K562 (cell line): ENCODE measurements at regions not wholly inside any gene's neighbourhood (a gene's known extent, or its start where the extent isn't known, plus 50 kb on each side); places are given as distances from the start of the nearest gene placed in this dataset.

ENCODE experiments used
- ATAC-seq: fragments of 200-7000 bp; cut with Tn5 transposase; 3 replicates; pipeline ENCODE4 v1.9.1; 2020; ENCODE audit warnings: moderate library complexity
- BruUV-seq: library from RNA; stranded (reverse); fragments of 400-500 nt; replicated peaks from 2 replicates; lab custom pipeline; 2021; lab: Mats Ljungman, UMichigan
- CTCF ChIA-PET: fragments of 300-600 bp; formaldehyde crosslinking; extraction: SDS; loops from one replicate; lab custom pipeline; 2021; ENCODE audit warnings: low intra/inter-chr PET ratio; lab: Yijun Ruan, JAX
- POLR2A ChIA-PET: fragments of 300-600, 350-650 bp; sonication (Branson Sonifier 250); formaldehyde crosslinking; extraction: SDS; loops from one replicate; lab custom pipeline; 2021; ENCODE audit warnings: antibody characterized with exemption, inconsistent platforms; lab: Yijun Ruan, JAX
- DNase-seq, 4 experiments: peaks; one replicate each; pipeline versions ENCODE4 v3.0.0 to v3.0.0-alpha.2; 2011 to 2018; ENCODE audit warnings: low spot score in 3 of 4, mixed read lengths in 3 of 4; ENCODE audit errors: extremely low read depth in 1 of 4
- FAIRE-seq: peaks from 2 replicates; lab custom pipeline; 2011; peaks lifted over from hg19 to GRCh38; lab: Jason Lieb, UNC
- H2AFZ ChIP-seq: 2 replicates; pipeline ENCODE4 v1.6.0; 2011; ENCODE audit warnings: low read depth, low read length, control low read depth, inconsistent platforms
- H3K27ac ChIP-seq: fragments of 200-600 bp; 3 replicates; pipeline ENCODE4 v1.8.0; 2011; ENCODE audit warnings: low read depth, mild to moderate bottlenecking, control low read depth, inconsistent platforms, low read length, moderate library complexity, mixed read lengths; ENCODE audit errors: extremely low read depth
- H3K27me3 ChIP-seq, 2 experiments: fragments of 300-600 bp in 1 of 2; 2 replicates in 1 of 2; 3 replicates in 1 of 2; pipeline versions ENCODE4 v1.6.0 to v1.8.0; 2011; ENCODE audit warnings: inconsistent platforms in 2 of 2, low read length in 2 of 2, mild to moderate bottlenecking in 1 of 2, mixed read lengths in 1 of 2, moderate library complexity in 1 of 2; ENCODE audit not compliant: control insufficient read depth in 2 of 2, insufficient read depth in 2 of 2
- H3K36me3 ChIP-seq: fragments of 300-600 bp; 3 replicates; pipeline ENCODE4 v1.8.0; 2011; ENCODE audit warnings: mild to moderate bottlenecking, low read length, inconsistent platforms; ENCODE audit not compliant: control insufficient read depth, insufficient read depth
- H3K4me1 ChIP-seq, 2 experiments: fragments of 200-600 bp in 1 of 2; replicated peaks in 1 of 2; 2 replicates in 1 of 2; 3 replicates in 1 of 2; pipeline versions ENCODE4 v1.5.1 to v1.8.0; 2011; ENCODE audit warnings: inconsistent platforms in 2 of 2, low read length in 2 of 2, mild to moderate bottlenecking in 1 of 2, mixed read lengths in 1 of 2, moderate library complexity in 1 of 2; ENCODE audit not compliant: control insufficient read depth in 2 of 2, insufficient read depth in 2 of 2
- H3K4me2 ChIP-seq: 2 replicates; pipeline ENCODE4 v1.6.1; 2011; ENCODE audit warnings: low read length, control low read depth, inconsistent platforms, mixed read lengths; ENCODE audit not compliant: insufficient read depth
- H3K4me3 ChIP-seq: fragments of 200-600 bp; sonication (generic), shearing (Covaris generic); 2 replicates; pipeline ENCODE4 v1.5.1; 2016; ENCODE audit warnings: control low read depth, inconsistent platforms
- H3K79me2 ChIP-seq: fragments of 200-600 bp; 3 replicates; pipeline ENCODE4 v1.8.0; 2011; ENCODE audit warnings: low read length, inconsistent platforms; ENCODE audit not compliant: control insufficient read depth, insufficient read depth
- H3K9ac ChIP-seq, 2 experiments: 2 replicates each; pipeline versions ENCODE4 v1.6.0 to v1.6.1; 2011; ENCODE audit warnings: low read depth in 2 of 2, low read length in 2 of 2, control low read depth in 1 of 2, inconsistent platforms in 1 of 2, mild to moderate bottlenecking in 1 of 2, mixed read lengths in 1 of 2; ENCODE audit not compliant: insufficient read depth in 1 of 2
- H3K9me1 ChIP-seq: one replicate; pipeline ENCODE4 v1.6.0; 2011; ENCODE audit warnings: inconsistent platforms, mild to moderate bottlenecking, low read length, moderate library complexity; ENCODE audit not compliant: control insufficient read depth, insufficient read depth
- H3K9me3 ChIP-seq: replicated peaks from 2 replicates; pipeline ENCODE4 v1.5.1; 2011; ENCODE audit warnings: low read depth, low read length, inconsistent platforms; ENCODE audit not compliant: control insufficient read depth, insufficient read depth
- H4K20me1 ChIP-seq: replicated peaks from 2 replicates; pipeline ENCODE4 v1.6.1; 2011; ENCODE audit warnings: low read length, inconsistent platforms, mixed read lengths; ENCODE audit not compliant: control insufficient read depth, insufficient read depth
- LEF1 ChIP-seq: fragments of 450-650 bp; IDR thresholded peaks from 2 replicates; pipeline ENCODE4 v1.6.1; 2016; ENCODE audit warnings: mild to moderate bottlenecking
- USF2 ChIP-seq: sonication (generic); formaldehyde crosslinking; IDR thresholded peaks from 2 replicates; pipeline ENCODE4 v1.5.0; 2020; ENCODE audit warnings: missing genetic modification reagents
- ZNF592 ChIP-seq: fragments of 450-650 bp; IDR thresholded peaks from 2 replicates; pipeline ENCODE4 v1.6.1; 2017; ENCODE audit warnings: antibody characterized with exemption, mild to moderate bottlenecking
- WGBS: fragments of 100-300 bp; shearing (Covaris generic); methylation state at CpG from one replicate; pipeline ENCODE4 v1.1.6; 2016; ENCODE audit warnings: low coverage, mixed read lengths; ENCODE audit not compliant: insufficient coverage; ENCODE audit errors: missing lambda C conversion rate; 5-methylcytosine and 5-hydroxymethylcytosine counted together
- in situ Hi-C: fragments of 300-500 bp; cut with MboI; formaldehyde crosslinking; loops from 4 replicates; pipeline ENCODE4 v1.15.0; 2018; ENCODE audit warnings: inconsistent platforms, mixed read lengths
- intact Hi-C: fragments of 100-400 bp; cut with micrococcal nuclease; formaldehyde crosslinking; loops from 2 replicates; pipeline ENCODE4 v1.14.2; 2022

- no peaks in the 10 kb centered on the region for H3K9me1 ChIP-seq
- no peak overlapping the region for H3K4me2 ChIP-seq
- peaks cover 0 to 6% of the 10 kb centered on the region in 2 experiments; a peak in 2 of 5 replicates for H3K4me1 ChIP-seq
- FAIRE-seq, result no peak
- H3K9ac ChIP-seq, result no peak overlapping the region
- no TSS peak for BruUV-seq
- 0 out of 2 replicates have a peak overlapping the region, but pooled peaks have one; percentile 7 for H2AFZ ChIP-seq
- DNase-seq, result no peak
- CTCF ChIA-PET, result no interaction called here
- H3K79me2 ChIP-seq, result no peaks in the 10 kb centered on the region
- H3K36me3 ChIP-seq, result no peaks in the 10 kb centered on the region
- H3K9me3 ChIP-seq, result 0 out of 2 replicates have a peak, but pooled peaks cover 2% of the 10 kb centered on the region
- no peaks in the 10 kb centered on the region for H4K20me1 ChIP-seq
- 40% methylated on average over 4 of the region's 4 CpGs for WGBS
- H3K27ac ChIP-seq, result no peak overlapping the region
- ATAC-seq, result no peak
- TF ChIP-seq LEF1 (no peak), ZNF592 (0 out of 2 replicates have a peak, but pooled peaks have one; percentile 36), USF2 (CRISPR knock-in tag) (no peak)
- TF ChIP-seq, all 486 proteins: peak for 1
- in situ Hi-C loops, result no loop called here
- Histone ChIP-seq H3K27me3 (no peaks in the 10 kb centered on the region), H3K4me3 (no peak overlapping the region)
- POLR2A ChIA-PET, result interaction anchor here (0.5 to 2.5 kb wide), 5 partner anchors 11 to 580 kb away, joined by 3 to 10 read pairs (median 3); no protein-coding TSS in a partner anchor
- intact Hi-C loops, result no loop called here
Measured at GRCh38 chr1:67522001-67522441, 91.8 kb upstream of the SERBP1 start.
